ENCODE measurements at regions not wholly inside any gene's neighbourhood (a gene's known extent, or its start where the extent isn't known, plus 50 kb on each side); places are given as distances from the start of the nearest gene placed in this dataset.

- Histone ChIP-seq H3K23ac (ENCODE audit: low read depth, low read length) (no peak overlapping the region), H2BK15ac (ENCODE audit: low read depth, low read length) (no peak overlapping the region), H3K4ac (ENCODE audit: low read depth, low read length) (no peak overlapping the region), H2BK120ac (ENCODE audit: low read depth, low read length) (no peak overlapping the region), H3K27me3 (ENCODE audit: control insufficient read depth, insufficient read depth, low read length) (no peaks in the 10 kb centered on the region), H2BK20ac (ENCODE audit: low read depth, low read length) (no peak overlapping the region), H3K14ac (replicated peaks; ENCODE audit: low read depth, low read length) (no peak overlapping the region), H3K4me2 (ENCODE audit: low read depth, low read length) (no peak overlapping the region), H4K8ac (ENCODE audit: low read depth in 2 of 2, low read length in 2 of 2) (no peak overlapping the region), H3K4me3 (ENCODE audit: insufficient read depth, low read depth, low read length) (no peak overlapping the region), H3K9ac (ENCODE audit: low read depth, low read length) (no peak overlapping the region), H3K56ac (ENCODE audit: extremely low read depth, insufficient read depth, low read length) (no peak overlapping the region), H3K27ac (ENCODE audit: insufficient read depth, low read length) (no peak overlapping the region), H3K36me3 (ENCODE audit: control insufficient read depth, insufficient read depth, low read length) (no peaks in the 10 kb centered on the region), H2AFZ (replicated peaks; ENCODE audit: low read length, poor library complexity) (no peak overlapping the region), H2BK5ac (ENCODE audit: low read depth, low read length, poor library complexity, severe bottlenecking) (no peak overlapping the region), H2AK9ac (replicated peaks; ENCODE audit: low read depth, low read length, poor library complexity) (no peak overlapping the region), H3K18ac (ENCODE audit: low read depth, low read length) (no peak overlapping the region), H3K79me1 (ENCODE audit: low read depth in 1 of 2, low read length in 2 of 2) (no peaks in the 10 kb centered on the region), H4K5ac (ENCODE audit: low read depth, low read length) (no peak overlapping the region), H3K9me3 (ENCODE audit: control insufficient read depth, insufficient read depth, low read length) (peaks cover 69% of the 10 kb centered on the region), H3K4me1 (ENCODE audit: control insufficient read depth, insufficient read depth, low read length) (no peaks in the 10 kb centered on the region), H2AK5ac (ENCODE audit: low read depth, low read length) (no peak overlapping the region), H4K20me1 (ENCODE audit: insufficient read depth, low read length) (no peaks in the 10 kb centered on the region), H3K9me1 (ENCODE audit: insufficient read depth, low read length) (no peaks in the 10 kb centered on the region), H4K91ac (ENCODE audit: insufficient read depth, low read depth, low read length) (no peak overlapping the region)
- TF ChIP-seq FOS (IDR thresholded peaks at IDR 0.05; ENCODE audit: low read depth, low read length) (no peak), SMC3 (IDR thresholded peaks at IDR 0.05; ENCODE audit: low read depth, low read length) (no peak), POLR2A (IDR thresholded peaks at IDR 0.05; ENCODE audit: low read depth, low read length) (no peak), BHLHE40 (IDR thresholded peaks at IDR 0.05; ENCODE audit: low read depth, low read length) (no peak), RAD21 (IDR thresholded peaks at IDR 0.05; ENCODE audit: low read length) (no peak), CEBPB (IDR thresholded peaks at IDR 0.05; ENCODE audit: low read depth, low read length) (no peak), RCOR1 (IDR thresholded peaks at IDR 0.05; ENCODE audit: insufficient replicate concordance, low read length) (no peak), NFE2L2 (IDR thresholded peaks at IDR 0.05; ENCODE audit: low read depth, low read length) (no peak), RFX5 (IDR thresholded peaks at IDR 0.05; ENCODE audit: low read depth, low read length) (no peak), USF2 (IDR thresholded peaks at IDR 0.05; ENCODE audit: low read depth, low read length) (no peak), MAZ (IDR thresholded peaks at IDR 0.05; ENCODE audit: borderline replicate concordance, low read depth, low read length) (no peak), MXI1 (IDR thresholded peaks at IDR 0.05; ENCODE audit: borderline replicate concordance, low read depth, low read length) (no peak), CHD1 (IDR thresholded peaks at IDR 0.05; ENCODE audit: low read depth, low read length) (no peak)
- TF ChIP-seq, protein P1, sequence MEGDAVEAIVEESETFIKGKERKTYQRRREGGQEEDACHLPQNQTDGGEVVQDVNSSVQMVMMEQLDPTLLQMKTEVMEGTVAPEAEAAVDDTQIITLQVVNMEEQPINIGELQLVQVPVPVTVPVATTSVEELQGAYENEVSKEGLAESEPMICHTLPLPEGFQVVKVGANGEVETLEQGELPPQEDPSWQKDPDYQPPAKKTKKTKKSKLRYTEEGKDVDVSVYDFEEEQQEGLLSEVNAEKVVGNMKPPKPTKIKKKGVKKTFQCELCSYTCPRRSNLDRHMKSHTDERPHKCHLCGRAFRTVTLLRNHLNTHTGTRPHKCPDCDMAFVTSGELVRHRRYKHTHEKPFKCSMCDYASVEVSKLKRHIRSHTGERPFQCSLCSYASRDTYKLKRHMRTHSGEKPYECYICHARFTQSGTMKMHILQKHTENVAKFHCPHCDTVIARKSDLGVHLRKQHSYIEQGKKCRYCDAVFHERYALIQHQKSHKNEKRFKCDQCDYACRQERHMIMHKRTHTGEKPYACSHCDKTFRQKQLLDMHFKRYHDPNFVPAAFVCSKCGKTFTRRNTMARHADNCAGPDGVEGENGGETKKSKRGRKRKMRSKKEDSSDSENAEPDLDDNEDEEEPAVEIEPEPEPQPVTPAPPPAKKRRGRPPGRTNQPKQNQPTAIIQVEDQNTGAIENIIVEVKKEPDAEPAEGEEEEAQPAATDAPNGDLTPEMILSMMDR (conservative IDR thresholded peaks at IDR 0.05; ENCODE audit: low read depth, low read length) = no peak
- DNase-seq (no peak), ATAC-seq (ENCODE audit: low read depth) (no peak)
- BruUV-seq (replicated peaks) = no TSS peak
- POLR2A ChIA-PET (ENCODE audit: unreplicated experiment) = no interaction called here
- 72% methylated on average over 3 of the region's 11 CpGs; no CpG with 5 or more reads in 1 of the 2 experiments for WGBS, 2 experiments (ENCODE audit: extremely low coverage in 2 of 2, insufficient read length in 1 of 2)
- intact Hi-C loops (cut with micrococcal nuclease) (no loop called here), dilution Hi-C loops (cut with HindIII; ENCODE audit: low sequenced_read_pairs, unreplicated experiment) (no loop called here), in situ Hi-C loops (cut with MboI; ENCODE audit: low sequenced_read_pairs) (no loop called here)
- CTCF ChIA-PET = no interaction called here
Observed at GRCh38 chr14:98888927-98889835, 382.8 kb downstream of the BCL11B start.

All from IMR-90 (cell line).